Omental fat pad (tissue), 3 donors: ENCODE measurements at regions not wholly inside any gene's neighbourhood (a gene's known extent, or its start where the extent isn't known, plus 50 kb on each side); places are given as distances from the start of the nearest gene placed in this dataset.

Experiments used
- ATAC-seq: fragments of 150-250 bp; one replicate; pipeline ENCODE4 v1.9.1; 2016; ENCODE audit warnings: mild to moderate bottlenecking, moderate library complexity; ENCODE audit not compliant: low FRiP score
- DNase-seq: peaks from one replicate; pipeline ENCODE4 v3.0.0-alpha.2; 2019; ENCODE audit warnings: low spot score
- CTCF ChIP-seq, 3 donors: fragments of 450-650 bp; IDR thresholded peaks; one replicate each; pipeline ENCODE4 v1.5.1; 2016 to 2017; ENCODE audit warnings: antibody characterized with exemption in 3 of 3, mild to moderate bottlenecking in 3 of 3, moderate library complexity in 2 of 3

- DNase-seq (no peak), ATAC-seq (no peak)
- no peak for TF ChIP-seq CTCF (IDR thresholded peaks at IDR 0.05)
Observed at GRCh38 chr2:196431076-196431475, 208.4 kb upstream of the CCDC150 start.

GRCh38 chr2:196431957-196432356 lies 207.6 kb upstream of the CCDC150 start:
- DNase-seq (no peak), ATAC-seq (no peak)
- no peak for TF ChIP-seq CTCF (IDR thresholded peaks at IDR 0.05)

GRCh38 chr2:196433116-196433515 lies 206.4 kb upstream of the CCDC150 start:
- no peak for TF ChIP-seq CTCF (IDR thresholded peaks at IDR 0.05)
- ATAC-seq (no peak), DNase-seq (no peak)

GRCh38 chr2:196434217-196434616 lies 205.3 kb upstream of the CCDC150 start:
- TF ChIP-seq CTCF (IDR thresholded peaks at IDR 0.05) = no peak
- DNase-seq = no peak
- ATAC-seq = no peak

- TF ChIP-seq CTCF (IDR thresholded peaks at IDR 0.05) = no peak
- DNase-seq = no peak
- ATAC-seq = no peak
Observed at GRCh38 chr2:196435189-196435588, 204.3 kb upstream of the CCDC150 start.

GRCh38 chr2:196437626-196438025 lies 201.9 kb upstream of the CCDC150 start:
- no peak for TF ChIP-seq CTCF (IDR thresholded peaks at IDR 0.05)
- ATAC-seq (no peak), DNase-seq (no peak)

- DNase-seq (no peak), ATAC-seq (no peak)
- TF ChIP-seq CTCF (IDR thresholded peaks at IDR 0.05) = no peak
Observed at GRCh38 chr2:196439760-196440159, 199.8 kb upstream of the CCDC150 start.
